Brain pericyte (primary cell): ENCODE measurements at regions not wholly inside any gene's neighbourhood (a gene's known extent, or its start where the extent isn't known, plus 50 kb on each side); places are given as distances from the start of the nearest gene placed in this dataset.
"Not testable (repeated sequence)": the region's sequence is repeated elsewhere in the genome, so short reads cannot be mapped to it uniquely, and the experiment has no call there.

Experiments
- DNase-seq: peaks from one replicate; pipeline ENCODE4 v3.0.0-alpha.2; 2012; ENCODE audit warnings: low read depth, low spot score

GRCh38 chr5:28809811-28810750 lies 1771.7 kb upstream of the CDH9 start:
- DNase-seq: no peak

- no peak for DNase-seq
Measured at GRCh38 chr5:28808967-28809810, 1770.8 kb upstream of the CDH9 start.

GRCh38 chr5:28807195-28807729 lies 1768.9 kb upstream of the CDH9 start:
- DNase-seq: no peak

- DNase-seq: not testable (repeated sequence)
Measured at GRCh38 chr5:28799035-28799434, 1760.6 kb upstream of the CDH9 start.

GRCh38 chr5:28788954-28789353 lies 1750.6 kb upstream of the CDH9 start:
- no peak for DNase-seq

GRCh38 chr5:28780083-28780692 lies 1741.8 kb upstream of the CDH9 start:
- DNase-seq: no peak

- DNase-seq: no peak
Measured at GRCh38 chr5:28779161-28779754, 1740.9 kb upstream of the CDH9 start.

- no peak for DNase-seq
Measured at GRCh38 chr5:28770307-28770706, 1731.9 kb upstream of the CDH9 start.

- peak; percentile 6 for DNase-seq
Measured at GRCh38 chr5:28766565-28767158, 1728.3 kb upstream of the CDH9 start.

GRCh38 chr5:28751396-28751795 lies 1713.0 kb upstream of the CDH9 start:
- no peak for DNase-seq

GRCh38 chr5:28750251-28750650 lies 1711.9 kb upstream of the CDH9 start:
- DNase-seq: no peak

GRCh38 chr5:28748446-28748845 lies 1710.1 kb upstream of the CDH9 start:
- DNase-seq: no peak

GRCh38 chr5:28743716-28744110 lies 1705.3 kb upstream of the CDH9 start:
- DNase-seq: no peak

GRCh38 chr5:28743025-28743715 lies 1704.8 kb upstream of the CDH9 start:
- peak; percentile 47 for DNase-seq

- no peak for DNase-seq
Measured at GRCh38 chr5:28737682-28738081, 1699.3 kb upstream of the CDH9 start.

- DNase-seq: no peak
Measured at GRCh38 chr5:28737222-28737621, 1698.8 kb upstream of the CDH9 start.

GRCh38 chr5:28734396-28734795 lies 1696.0 kb upstream of the CDH9 start:
- no peak for DNase-seq

- no peak for DNase-seq
Measured at GRCh38 chr5:28729067-28729466, 1690.7 kb upstream of the CDH9 start.

GRCh38 chr5:28726815-28727214 lies 1688.4 kb upstream of the CDH9 start:
- DNase-seq: no peak

- no peak for DNase-seq
Measured at GRCh38 chr5:28725001-28725400, 1686.6 kb upstream of the CDH9 start.
